ENCODE measurements at regions not wholly inside any gene's neighbourhood (a gene's known extent, or its start where the extent isn't known, plus 50 kb on each side); places are given as distances from the start of the nearest gene placed in this dataset.

DNA sequence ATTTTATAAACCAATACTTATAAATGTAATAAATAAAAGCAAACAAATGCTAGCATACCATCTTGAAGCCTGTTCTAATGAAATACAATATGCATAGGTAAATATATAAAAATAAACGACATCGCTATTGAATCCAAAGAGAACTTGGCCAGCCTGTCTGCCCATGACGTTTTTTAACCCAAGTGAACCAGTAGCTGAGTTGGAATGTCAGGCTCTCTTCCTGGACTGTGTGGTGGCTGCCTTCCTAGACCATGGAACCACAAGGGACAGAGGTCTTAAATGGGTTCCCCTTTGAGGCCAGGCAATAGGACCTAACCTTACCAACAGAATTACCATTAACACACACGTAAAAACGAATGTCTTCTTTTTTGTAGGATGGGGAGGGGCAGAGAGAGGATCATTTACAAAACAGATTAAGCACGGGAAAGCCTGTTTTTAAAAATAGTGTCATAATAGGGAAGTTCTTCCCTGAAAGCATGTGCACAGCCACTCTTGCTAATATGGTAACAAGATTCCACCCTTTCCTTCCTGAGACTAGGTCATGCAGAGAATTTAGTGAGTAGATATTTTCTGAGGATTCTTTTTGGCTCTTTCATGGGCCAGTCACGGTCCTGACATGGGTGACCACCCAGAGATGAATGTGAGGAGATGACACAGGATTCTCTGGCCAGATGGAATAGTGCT is 69.4 kb upstream of the ACSL1 start:
- Histone ChIP-seq H3K14ac (ENCODE audit: low read length) (no peak overlapping the region), H2BK12ac (ENCODE audit: low read length) (no peak overlapping the region), H2BK120ac (ENCODE audit: low read depth, low read length) (no peak overlapping the region), H3K27me3 (ENCODE audit: control insufficient read depth in 3 of 3, insufficient read depth in 3 of 3, low read depth in 1 of 3, low read length in 3 of 3) (peaks cover 0 to 3% (median 0%) of the 10 kb centered on the region in 3 experiments), H3K4me1 (ENCODE audit: control insufficient read depth in 2 of 2, insufficient read depth in 1 of 2, low read depth in 1 of 2, low read length in 2 of 2) (no peaks in the 10 kb centered on the region), H3K4me3 (ENCODE audit: low read length in 2 of 2) (no peak overlapping the region), H2BK15ac (ENCODE audit: low read length) (no peak overlapping the region), H2BK5ac (ENCODE audit: low read length) (no peak overlapping the region), H2AK5ac (ENCODE audit: low read depth, low read length) (no peak overlapping the region), H2AFZ (ENCODE audit: low read length) (no peak overlapping the region), H3K4ac (ENCODE audit: low read length) (no peak overlapping the region), H3K27ac (replicated peaks; ENCODE audit: low read length) (no peak overlapping the region), H3K4me2 (ENCODE audit: insufficient read depth, low read length, poor library complexity, severe bottlenecking) (no peak overlapping the region), H3K18ac (ENCODE audit: low read length) (no peak overlapping the region), H3K23ac (ENCODE audit: low read depth, low read length, poor library complexity) (no peak overlapping the region), H3K79me1 (ENCODE audit: low read depth, low read length) (no peaks in the 10 kb centered on the region), H4K91ac (ENCODE audit: low read depth, low read length, poor library complexity) (no peak overlapping the region), H3K9ac (ENCODE audit: low read depth, low read length, poor library complexity) (no peak overlapping the region), H4K8ac (ENCODE audit: low read depth, low read length) (no peak overlapping the region), H3K36me3 (replicated peaks in 1 of 2; ENCODE audit: control insufficient read depth in 2 of 2, insufficient read depth in 2 of 2, low read length in 2 of 2) (no peaks in the 10 kb centered on the region), H3K9me3 (replicated peaks in 1 of 2; ENCODE audit: control insufficient read depth in 2 of 2, insufficient read depth in 1 of 2, low read depth in 1 of 2, low read length in 2 of 2) (no peaks in the 10 kb centered on the region)
- no peak for DNase-seq (ENCODE audit: low spot score)
- no CpG with 5 or more reads among the region's 7 CpGs for WGBS, 2 donors (ENCODE audit: extremely low coverage in 2 of 2, insufficient read length in 2 of 2, insufficient replicate concordance in 1 of 2)

DNA sequence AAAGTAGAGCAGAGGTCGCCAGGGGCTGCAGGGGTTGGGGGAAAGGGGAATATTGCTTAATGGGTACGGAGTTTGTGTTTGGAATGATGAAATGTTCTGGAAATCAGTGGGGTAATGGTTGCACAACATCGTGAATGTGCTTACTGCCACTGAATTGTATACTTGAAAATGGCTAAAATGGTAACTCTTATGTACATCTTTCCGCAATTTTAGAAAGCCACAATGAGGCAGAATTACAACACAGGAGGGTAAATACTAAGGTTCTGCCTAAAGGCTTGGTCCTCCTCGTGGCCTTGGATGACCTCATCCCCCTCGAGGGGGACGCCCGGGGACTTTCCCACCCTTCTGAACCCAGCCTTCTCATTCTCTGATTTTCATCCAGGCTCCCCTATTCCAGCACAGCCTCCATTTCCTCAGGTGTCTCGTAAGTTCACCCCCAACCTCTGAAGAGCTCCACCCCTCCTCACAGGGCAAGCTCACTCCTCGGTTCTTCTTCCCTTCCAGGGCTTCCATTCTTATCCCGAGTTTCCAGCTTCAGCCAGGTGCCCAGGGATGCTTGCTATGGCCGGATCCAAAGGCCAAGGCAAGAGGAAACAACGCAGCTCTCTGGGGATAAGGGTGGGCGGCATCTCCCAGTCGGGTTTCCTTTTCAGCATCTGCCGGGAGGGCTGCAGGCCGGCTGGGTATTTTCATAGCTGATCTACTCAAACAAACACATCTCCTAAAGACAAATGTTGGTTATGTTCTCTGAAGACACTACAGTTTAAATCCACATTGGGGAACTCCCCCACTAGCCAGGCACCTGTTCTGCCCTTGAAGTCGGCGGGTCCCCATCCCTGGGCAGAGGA is 71.3 kb upstream of the ACSL1 start:
- Histone ChIP-seq H3K23ac (ENCODE audit: low read depth, low read length, poor library complexity) (no peak overlapping the region), H2AFZ (ENCODE audit: low read length) (no peak overlapping the region), H3K27me3 (ENCODE audit: control insufficient read depth in 3 of 3, insufficient read depth in 3 of 3, low read depth in 1 of 3, low read length in 3 of 3) (peaks cover 0 to 3% (median 0%) of the 10 kb centered on the region in 3 experiments), H3K79me1 (ENCODE audit: low read depth, low read length) (no peaks in the 10 kb centered on the region), H2AK5ac (ENCODE audit: low read depth, low read length) (no peak overlapping the region), H3K4me1 (ENCODE audit: control insufficient read depth in 2 of 2, insufficient read depth in 1 of 2, low read depth in 1 of 2, low read length in 2 of 2) (no peaks in the 10 kb centered on the region), H4K8ac (ENCODE audit: low read depth, low read length) (no peak overlapping the region), H3K4ac (ENCODE audit: low read length) (no peak overlapping the region), H4K91ac (ENCODE audit: low read depth, low read length, poor library complexity) (no peak overlapping the region), H3K36me3 (replicated peaks in 1 of 2; ENCODE audit: control insufficient read depth in 2 of 2, insufficient read depth in 2 of 2, low read length in 2 of 2) (no peaks in the 10 kb centered on the region), H2BK120ac (ENCODE audit: low read depth, low read length) (no peak overlapping the region), H3K9me3 (replicated peaks in 1 of 2; ENCODE audit: control insufficient read depth in 2 of 2, insufficient read depth in 1 of 2, low read depth in 1 of 2, low read length in 2 of 2) (no peaks in the 10 kb centered on the region), H3K4me3 (ENCODE audit: low read length in 2 of 2) (no peak overlapping the region), H2BK5ac (ENCODE audit: low read length) (no peak overlapping the region), H2BK12ac (ENCODE audit: low read length) (no peak overlapping the region), H3K9ac (ENCODE audit: low read depth, low read length, poor library complexity) (no peak overlapping the region), H3K27ac (replicated peaks; ENCODE audit: low read length) (no peak overlapping the region), H2BK15ac (ENCODE audit: low read length) (no peak overlapping the region), H3K4me2 (ENCODE audit: insufficient read depth, low read length, poor library complexity, severe bottlenecking) (no peak overlapping the region), H3K18ac (ENCODE audit: low read length) (no peak overlapping the region), H3K14ac (ENCODE audit: low read length) (no peak overlapping the region)
- no peak for DNase-seq (ENCODE audit: low spot score)
- WGBS, 2 donors (ENCODE audit: extremely low coverage in 2 of 2, insufficient read length in 2 of 2, insufficient replicate concordance in 1 of 2) = 100% methylated on average over 1 of the region's 19 CpGs; no CpG with 5 or more reads in 1 of the 2 donors

DNA sequence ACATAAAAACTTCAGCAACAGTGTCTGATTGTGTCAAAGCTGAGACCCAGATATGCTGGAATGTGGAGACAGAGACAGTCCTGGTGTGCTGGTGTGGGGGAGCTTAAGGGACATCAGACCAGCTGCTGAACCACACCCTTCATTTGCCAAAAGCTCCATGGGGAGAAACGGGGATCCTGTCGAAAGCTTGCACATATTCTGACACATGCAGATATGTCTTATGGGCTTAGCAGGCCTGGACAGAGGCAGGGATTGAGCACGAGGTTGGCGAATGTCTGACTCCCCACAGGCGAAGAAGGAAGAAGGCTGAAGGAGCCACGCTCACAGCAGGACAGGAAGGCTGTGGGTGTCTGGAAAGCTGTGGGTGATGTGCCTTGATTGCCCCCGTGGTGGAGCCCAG is 72.1 kb upstream of the ACSL1 start:
- no peak overlapping the region for H3K27ac ChIP-seq (replicated peaks; ENCODE audit: low read length)
- no peak overlapping the region for H2BK120ac ChIP-seq (ENCODE audit: low read depth, low read length)
- no peak overlapping the region for H3K18ac ChIP-seq (ENCODE audit: low read length)
- no CpG with 5 or more reads among the region's 7 CpGs for WGBS, 2 donors (ENCODE audit: extremely low coverage in 2 of 2, insufficient read length in 2 of 2, insufficient replicate concordance in 1 of 2)
- H2BK12ac ChIP-seq (ENCODE audit: low read length) = no peak overlapping the region
- no peak overlapping the region for H2AK5ac ChIP-seq (ENCODE audit: low read depth, low read length)
- H2BK5ac ChIP-seq (ENCODE audit: low read length) = no peak overlapping the region
- H3K14ac ChIP-seq (ENCODE audit: low read length) = no peak overlapping the region
- H3K23ac ChIP-seq (ENCODE audit: low read depth, low read length, poor library complexity) = no peak overlapping the region
- peaks cover 0 to 3% (median 0%) of the 10 kb centered on the region in 3 experiments for H3K27me3 ChIP-seq (ENCODE audit: control insufficient read depth in 3 of 3, insufficient read depth in 3 of 3, low read depth in 1 of 3, low read length in 3 of 3)
- H3K4me2 ChIP-seq (ENCODE audit: insufficient read depth, low read length, poor library complexity, severe bottlenecking) = no peak overlapping the region
- H3K79me1 ChIP-seq (ENCODE audit: low read depth, low read length) = no peaks in the 10 kb centered on the region
- H3K4ac ChIP-seq (ENCODE audit: low read length) = no peak overlapping the region
- no peaks in the 10 kb centered on the region for H3K9me3 ChIP-seq (replicated peaks in 1 of 2; ENCODE audit: control insufficient read depth in 2 of 2, insufficient read depth in 1 of 2, low read depth in 1 of 2, low read length in 2 of 2)
- no peak for DNase-seq (ENCODE audit: low spot score)
- H3K9ac ChIP-seq (ENCODE audit: low read depth, low read length, poor library complexity) = no peak overlapping the region
- no peaks in the 10 kb centered on the region for H3K36me3 ChIP-seq (replicated peaks in 1 of 2; ENCODE audit: control insufficient read depth in 2 of 2, insufficient read depth in 2 of 2, low read length in 2 of 2)
- no peak overlapping the region for H2AFZ ChIP-seq (ENCODE audit: low read length)
- no peak overlapping the region for H4K8ac ChIP-seq (ENCODE audit: low read depth, low read length)
- no peak overlapping the region for H2BK15ac ChIP-seq (ENCODE audit: low read length)
- no peak overlapping the region for H4K91ac ChIP-seq (ENCODE audit: low read depth, low read length, poor library complexity)
- H3K4me1 ChIP-seq (ENCODE audit: control insufficient read depth in 2 of 2, insufficient read depth in 1 of 2, low read depth in 1 of 2, low read length in 2 of 2) = no peaks in the 10 kb centered on the region
- H3K4me3 ChIP-seq (ENCODE audit: low read length in 2 of 2) = no peak overlapping the region

DNA sequence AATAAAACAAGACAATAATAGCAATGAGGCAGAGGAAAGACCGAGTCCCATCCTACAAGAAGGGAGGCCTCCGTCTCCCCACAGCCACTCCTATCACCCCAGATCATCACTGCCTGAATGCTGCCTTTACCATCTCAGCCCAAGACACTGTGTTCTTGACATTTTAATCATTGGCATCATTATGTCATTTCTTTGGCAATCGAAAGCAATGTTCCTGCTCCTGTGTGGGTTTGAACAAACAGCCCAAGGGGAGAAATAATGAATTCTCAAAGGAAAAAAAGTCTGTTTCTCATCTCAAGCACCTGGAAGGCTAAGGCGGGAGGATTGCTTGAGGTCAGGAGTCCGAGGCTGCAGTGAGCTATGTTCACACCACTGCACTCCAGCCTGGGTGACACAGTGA is 73.0 kb upstream of the ACSL1 start:
- Histone ChIP-seq H3K4me3 (ENCODE audit: low read length in 2 of 2) (no peak overlapping the region), H2BK5ac (ENCODE audit: low read length) (no peak overlapping the region), H2AFZ (ENCODE audit: low read length) (no peak overlapping the region), H3K4ac (ENCODE audit: low read length) (no peak overlapping the region), H2BK12ac (ENCODE audit: low read length) (no peak overlapping the region), H3K14ac (ENCODE audit: low read length) (no peak overlapping the region), H3K79me1 (ENCODE audit: low read depth, low read length) (no peaks in the 10 kb centered on the region), H4K91ac (ENCODE audit: low read depth, low read length, poor library complexity) (no peak overlapping the region), H3K23ac (ENCODE audit: low read depth, low read length, poor library complexity) (no peak overlapping the region), H2BK15ac (ENCODE audit: low read length) (no peak overlapping the region), H3K36me3 (replicated peaks in 1 of 2; ENCODE audit: control insufficient read depth in 2 of 2, insufficient read depth in 2 of 2, low read length in 2 of 2) (no peaks in the 10 kb centered on the region), H3K27ac (replicated peaks; ENCODE audit: low read length) (no peak overlapping the region), H2AK5ac (ENCODE audit: low read depth, low read length) (no peak overlapping the region), H4K8ac (ENCODE audit: low read depth, low read length) (no peak overlapping the region), H3K27me3 (ENCODE audit: control insufficient read depth in 3 of 3, insufficient read depth in 3 of 3, low read depth in 1 of 3, low read length in 3 of 3) (peaks cover 0 to 3% (median 0%) of the 10 kb centered on the region in 3 experiments), H3K9ac (ENCODE audit: low read depth, low read length, poor library complexity) (no peak overlapping the region), H3K4me2 (ENCODE audit: insufficient read depth, low read length, poor library complexity, severe bottlenecking) (no peak overlapping the region), H2BK120ac (ENCODE audit: low read depth, low read length) (no peak overlapping the region), H3K9me3 (replicated peaks in 1 of 2; ENCODE audit: control insufficient read depth in 2 of 2, insufficient read depth in 1 of 2, low read depth in 1 of 2, low read length in 2 of 2) (no peaks in the 10 kb centered on the region), H3K18ac (ENCODE audit: low read length) (no peak overlapping the region), H3K4me1 (ENCODE audit: control insufficient read depth in 2 of 2, insufficient read depth in 1 of 2, low read depth in 1 of 2, low read length in 2 of 2) (no peaks in the 10 kb centered on the region)
- no peak for DNase-seq (ENCODE audit: low spot score)
- WGBS, 2 donors (ENCODE audit: extremely low coverage in 2 of 2, insufficient read length in 2 of 2, insufficient replicate concordance in 1 of 2) = no CpG with 5 or more reads among the region's 5 CpGs

Measured in neuronal stem cell (in vitro differentiated cells).